Sigmoid colon (tissue), 6 donors: ENCODE measurements at regions not wholly inside any gene's neighbourhood (a gene's known extent, or its start where the extent isn't known, plus 50 kb on each side); places are given as distances from the start of the nearest gene placed in this dataset.

Experiments used
- DNase-seq: peaks from one replicate; pipeline ENCODE4 v3.0.0-alpha.2; 2019
- H3K27ac ChIP-seq, 4 donors: fragments of 200-600 bp; sonication (generic); one replicate each; pipeline ENCODE4 v1.5.1; 2016 to 2019; ENCODE audit warnings: mild to moderate bottlenecking in 1 of 4
- H3K27me3 ChIP-seq, 3 donors: fragments of 200-600 bp; sonication (generic); one replicate each; pipeline ENCODE4 v1.5.1; 2019; ENCODE audit warnings: mild to moderate bottlenecking in 1 of 3
- H3K36me3 ChIP-seq, 4 donors: fragments of 200-600 bp; sonication (generic); one replicate each; pipeline ENCODE4 v1.5.1; 2016 to 2019
- H3K4me1 ChIP-seq, 4 donors: fragments of 200-600 bp; sonication (generic); one replicate each; pipeline ENCODE4 v1.5.1; 2017 to 2019
- H3K4me3 ChIP-seq, 4 donors: fragments of 200-600 bp; sonication (generic); one replicate each; pipeline ENCODE4 v1.5.1; 2017 to 2019; ENCODE audit warnings: mild to moderate bottlenecking in 2 of 4, moderate library complexity in 1 of 4
- H3K9me3 ChIP-seq, 4 donors: fragments of 200-600 bp in 3 of 4; sonication (generic) in 3 of 4; one replicate each; pipeline versions ENCODE4 v1.5.1 to v1.6.1; 2013 to 2019
- CTCF ChIP-seq, 4 experiments: fragments of 450-650 bp in 3 of 4; fragments of 200-600 bp in 1 of 4; IDR thresholded peaks; one replicate each; pipeline ENCODE4 v1.5.1; 2016 to 2019; ENCODE audit warnings: antibody characterized with exemption in 4 of 4, mild to moderate bottlenecking in 3 of 4, moderate library complexity in 2 of 4
- EP300 ChIP-seq, 4 donors: sonication (generic); formaldehyde crosslinking; IDR thresholded peaks; one replicate each; pipeline ENCODE4 v1.6.1; 2017; ENCODE audit warnings: antibody characterized with exemption in 4 of 4
- POLR2A ChIP-seq, 2 donors: fragments of 450-650 bp; IDR thresholded peaks; one replicate each; pipeline ENCODE4 v1.6.1; 2016; ENCODE audit warnings: antibody characterized with exemption in 2 of 2, mild to moderate bottlenecking in 2 of 2, moderate library complexity in 2 of 2
- POLR2AphosphoS5 ChIP-seq, 4 donors: sonication (generic); formaldehyde crosslinking; IDR thresholded peaks; one replicate each; pipeline ENCODE4 v1.6.1; 2017; ENCODE audit warnings: antibody characterized with exemption in 4 of 4
- WGBS, 2 donors: extraction: QIAGEN DNeasy Blood & Tissue Kit; methylation state at CpG; one replicate each; pipeline ENCODE4 v1.1.7; 2013; 5-methylcytosine and 5-hydroxymethylcytosine counted together
- intact Hi-C: fragments of 100-400 bp; cut with DNase I; formaldehyde crosslinking; loops from one replicate; pipeline ENCODE4 v1.15.1; 2023
- donor health status: healthy with polysubstance abuse.
- donor health status: healthy.

- H3K27ac ChIP-seq = no peak overlapping the region
- H3K4me3 ChIP-seq = no peak overlapping the region
- no peak for DNase-seq
- H3K9me3 ChIP-seq = no peaks in the 10 kb centered on the region
- 95% methylated on average over 3 of the region's 3 CpGs for WGBS, 2 donors
- H3K4me1 ChIP-seq = no peaks in the 10 kb centered on the region
- no peaks in the 10 kb centered on the region for H3K36me3 ChIP-seq
- TF ChIP-seq POLR2AphosphoS5 (IDR thresholded peaks at IDR 0.05) (no peak), POLR2A (IDR thresholded peaks at IDR 0.05) (no peak), CTCF (IDR thresholded peaks at IDR 0.05) (no peak), EP300 (IDR thresholded peaks at IDR 0.05) (no peak)
- no peaks in the 10 kb centered on the region for H3K27me3 ChIP-seq
- intact Hi-C loops = no loop called here
These were observed 210.0 kb downstream of the SS18 start for GRCh38 chr18:25880441-25880840.

- Histone ChIP-seq H3K4me1 (no peaks in the 10 kb centered on the region), H3K27me3 (no peaks in the 10 kb centered on the region), H3K9me3 (peaks cover 0 to 3% (median 0%) of the 10 kb centered on the region in 4 donors), H3K27ac (no peak overlapping the region), H3K4me3 (no peak overlapping the region), H3K36me3 (no peaks in the 10 kb centered on the region)
- no peak for TF ChIP-seq EP300 (IDR thresholded peaks at IDR 0.05)
- TF ChIP-seq POLR2AphosphoS5 (IDR thresholded peaks at IDR 0.05) = no peak
- no peak for TF ChIP-seq CTCF (IDR thresholded peaks at IDR 0.05)
- no peak for TF ChIP-seq POLR2A (IDR thresholded peaks at IDR 0.05)
- 12 to 46% methylated on average over 7 of the region's 7 CpGs for WGBS, 2 donors
- intact Hi-C loops = no loop called here
- no peak for DNase-seq
These were observed 214.0 kb downstream of the SS18 start for GRCh38 chr18:25876330-25876948.

GRCh38 chr18:25875551-25876240 lies 214.7 kb downstream of the SS18 start:
- DNase-seq = no peak
- intact Hi-C loops = no loop called here
- no peak overlapping the region for H3K27ac ChIP-seq
- no peaks in the 10 kb centered on the region for H3K27me3 ChIP-seq
- H3K36me3 ChIP-seq = no peaks in the 10 kb centered on the region
- TF ChIP-seq CTCF (IDR thresholded peaks at IDR 0.05) (no peak), POLR2A (IDR thresholded peaks at IDR 0.05) (no peak), POLR2AphosphoS5 (IDR thresholded peaks at IDR 0.05) (no peak), EP300 (IDR thresholded peaks at IDR 0.05) (no peak)
- no peak overlapping the region for H3K4me3 ChIP-seq
- H3K9me3 ChIP-seq = peaks cover 0 to 3% (median 0%) of the 10 kb centered on the region in 4 donors
- 34 to 70% methylated on average over 7 of the region's 7 CpGs for WGBS, 2 donors
- H3K4me1 ChIP-seq = no peaks in the 10 kb centered on the region

GRCh38 chr18:25873833-25874232 lies 216.6 kb downstream of the SS18 start:
- intact Hi-C loops = no loop called here
- DNase-seq = no peak

More at GRCh38 chr18:25873833-25874232, 216.6 kb downstream of the SS18 start:
- H3K9me3 ChIP-seq = peaks cover 0 to 3% (median 0%) of the 10 kb centered on the region in 4 donors
- H3K36me3 ChIP-seq = no peaks in the 10 kb centered on the region
- H3K27me3 ChIP-seq = no peaks in the 10 kb centered on the region
- H3K27ac ChIP-seq = no peak overlapping the region
- TF ChIP-seq POLR2A (IDR thresholded peaks at IDR 0.05) (no peak), CTCF (IDR thresholded peaks at IDR 0.05) (no peak), EP300 (IDR thresholded peaks at IDR 0.05) (no peak), POLR2AphosphoS5 (IDR thresholded peaks at IDR 0.05) (no peak)
- WGBS, 2 donors = 69 to 83% methylated on average over 3 of the region's 3 CpGs
- no peaks in the 10 kb centered on the region for H3K4me1 ChIP-seq
- H3K4me3 ChIP-seq = no peak overlapping the region
